Neural cell (in vitro differentiated cells): ENCODE measurements at regions not wholly inside any gene's neighbourhood (a gene's known extent, or its start where the extent isn't known, plus 50 kb on each side); places are given as distances from the start of the nearest gene placed in this dataset.

Experiments used
- H2AFZ ChIP-seq: fragments of 200-600, 300-800 bp; sonication (generic), shearing (Covaris generic); 2 replicates; pipeline ENCODE4 v1.6.0; 2014; ENCODE audit warnings: low read depth, mild to moderate bottlenecking, antibody characterized with exemption, low read length, moderate library complexity
- H3F3A ChIP-seq: fragments of 200-600 bp; shearing (Covaris generic); 2 replicates; pipeline ENCODE4 v1.6.1; 2016; ENCODE audit warnings: mild to moderate bottlenecking, moderate library complexity, mixed read lengths, antibody characterized with exemption, low read length; ENCODE audit not compliant: insufficient read depth, poor library complexity, severe bottlenecking
- H3K27ac ChIP-seq: fragments of 200-600, 300-800 bp; sonication (generic), shearing (Covaris generic); 2 replicates; pipeline ENCODE4 v1.5.1; 2014; ENCODE audit warnings: mild to moderate bottlenecking, low read length, moderate library complexity
- H3K27me3 ChIP-seq: fragments of 300-800, 200-600 bp; sonication (generic), shearing (Covaris generic); 2 replicates; pipeline ENCODE4 v1.6.0; 2014; ENCODE audit warnings: mild to moderate bottlenecking, low read depth, low read length, moderate library complexity; ENCODE audit not compliant: insufficient read depth
- H3K36me3 ChIP-seq: fragments of 300-800, 200-600 bp; sonication (generic), shearing (Covaris generic); 2 replicates; pipeline ENCODE4 v1.5.1; 2014; ENCODE audit warnings: mild to moderate bottlenecking, antibody characterized with exemption, low read length, moderate library complexity; ENCODE audit not compliant: insufficient read depth
- H3K4me2 ChIP-seq: fragments of 300-800, 200-600 bp; sonication (generic), shearing (Covaris generic); 2 replicates; pipeline ENCODE4 v1.6.0; 2014; ENCODE audit warnings: mild to moderate bottlenecking, low read length
- H3K4me3 ChIP-seq: fragments of 300-800, 200-600 bp; sonication (generic), shearing (Covaris generic); 2 replicates; pipeline ENCODE4 v1.5.1; 2014; ENCODE audit warnings: mild to moderate bottlenecking, low read length, moderate library complexity
- H3K79me2 ChIP-seq: fragments of 200-600 bp; shearing (Covaris generic); replicated peaks from 2 replicates; pipeline ENCODE4 v1.6.0; 2014; ENCODE audit warnings: mild to moderate bottlenecking, low read length, moderate library complexity; ENCODE audit not compliant: insufficient read depth
- H3K9ac ChIP-seq: fragments of 300-800, 200-600 bp; sonication (generic), shearing (Covaris generic); 2 replicates; pipeline ENCODE4 v1.6.1; 2016; ENCODE audit warnings: mild to moderate bottlenecking, low read length, mixed read lengths
- H3K9me2 ChIP-seq: fragments of 200-600 bp; shearing (Covaris generic); 2 replicates; pipeline ENCODE4 v1.6.1; 2016; ENCODE audit warnings: mild to moderate bottlenecking, low read length, mixed read lengths; ENCODE audit not compliant: insufficient read depth
- H3K9me3 ChIP-seq: fragments of 200-600, 300-800 bp; sonication (generic), shearing (Covaris generic); 2 replicates; pipeline ENCODE4 v1.6.1; 2016; ENCODE audit warnings: mild to moderate bottlenecking, mixed run types, low read length, moderate library complexity, mixed read lengths
- H4K20me1 ChIP-seq: fragments of 200-600 bp; shearing (Covaris generic); 2 replicates; pipeline ENCODE4 v1.6.1; 2016; ENCODE audit warnings: mild to moderate bottlenecking, mixed run types; ENCODE audit not compliant: insufficient read depth
- CTCF ChIP-seq: fragments of 450-650 bp; IDR thresholded peaks from 2 replicates; pipeline ENCODE4 v1.5.1; 2014; ENCODE audit warnings: antibody characterized with exemption, mild to moderate bottlenecking, moderate library complexity; ENCODE audit not compliant: poor library complexity, severe bottlenecking
- EP300 ChIP-seq: fragments of 450-650 bp; conservative IDR thresholded peaks from 2 replicates; pipeline ENCODE4 v1.6.1; 2014; ENCODE audit warnings: antibody characterized with exemption, mild to moderate bottlenecking, moderate library complexity; ENCODE audit not compliant: poor library complexity, severe bottlenecking
- EZH2 ChIP-seq: fragments of 200-600, 300-800 bp; shearing (Covaris generic), sonication (generic); IDR thresholded peaks from 2 replicates; pipeline ENCODE4 v1.6.1; 2014; ENCODE audit warnings: antibody characterized with exemption, low read length, borderline replicate concordance, mild to moderate bottlenecking; ENCODE audit not compliant: insufficient read depth, poor library complexity, severe bottlenecking
- MXI1 ChIP-seq: fragments of 450-650 bp; conservative IDR thresholded peaks from 2 replicates; pipeline ENCODE4 v1.6.1; 2014; ENCODE audit warnings: antibody characterized with exemption, mild to moderate bottlenecking; ENCODE audit not compliant: poor library complexity, severe bottlenecking
- POLR2AphosphoS5 ChIP-seq: IDR thresholded peaks from 2 replicates; pipeline ENCODE4 v1.6.1; 2012
- RAD21 ChIP-seq: fragments of 450-650 bp; conservative IDR thresholded peaks from 2 replicates; pipeline ENCODE4 v1.6.1; 2014; ENCODE audit warnings: antibody characterized with exemption, mild to moderate bottlenecking, moderate library complexity
- REST ChIP-seq: IDR thresholded peaks from 2 replicates; pipeline ENCODE4 v1.6.1; 2012; ENCODE audit warnings: borderline replicate concordance
- SMC3 ChIP-seq: fragments of 450-650 bp; conservative IDR thresholded peaks from 2 replicates; pipeline ENCODE4 v1.6.1; 2014; ENCODE audit warnings: antibody characterized with exemption, mild to moderate bottlenecking, moderate library complexity; ENCODE audit not compliant: poor library complexity
- TAF1 ChIP-seq: IDR thresholded peaks from 2 replicates; pipeline ENCODE4 v1.6.1; 2012; ENCODE audit warnings: low read depth

GRCh38 chr4:153081006-153081580, 123.2 kb upstream of the TRIM2 start:
- H3K27ac ChIP-seq: no peak overlapping the region

GRCh38 chr4:153081693-153082092, 122.5 kb upstream of the TRIM2 start:
- no peak overlapping the region for H3K4me2 ChIP-seq
- H3K79me2 ChIP-seq: no peaks in the 10 kb centered on the region
- H3K36me3 ChIP-seq: no peaks in the 10 kb centered on the region
- H3K27me3 ChIP-seq: no peaks in the 10 kb centered on the region
- no peaks in the 10 kb centered on the region for H4K20me1 ChIP-seq
- H3K9me2 ChIP-seq: no peaks in the 10 kb centered on the region
- H3K27ac ChIP-seq: no peak overlapping the region
- H3K9ac ChIP-seq: no peak overlapping the region
- H2AFZ ChIP-seq: no peak overlapping the region
- H3K9me3 ChIP-seq: no peaks in the 10 kb centered on the region
- H3F3A ChIP-seq: no peaks in the 10 kb centered on the region
- no peak overlapping the region for H3K4me3 ChIP-seq
- TF ChIP-seq EZH2: no peak
- no peak for TF ChIP-seq EP300
- TF ChIP-seq TAF1: no peak
- no peak for TF ChIP-seq POLR2AphosphoS5
- no peak for TF ChIP-seq CTCF

More at GRCh38 chr4:153081006-153081580, 123.2 kb upstream of the TRIM2 start:
- H2AFZ ChIP-seq: no peak overlapping the region
- H3K9me3 ChIP-seq: no peaks in the 10 kb centered on the region
- H3K9ac ChIP-seq: no peak overlapping the region
- H3K27me3 ChIP-seq: no peaks in the 10 kb centered on the region
- TF ChIP-seq EP300: no peak
- no peaks in the 10 kb centered on the region for H4K20me1 ChIP-seq
- no peaks in the 10 kb centered on the region for H3K79me2 ChIP-seq
- H3K4me2 ChIP-seq: no peak overlapping the region
- no peaks in the 10 kb centered on the region for H3K36me3 ChIP-seq
- no peaks in the 10 kb centered on the region for H3K9me2 ChIP-seq
- H3F3A ChIP-seq: no peaks in the 10 kb centered on the region
- no peak overlapping the region for H3K4me3 ChIP-seq

- Histone ChIP-seq H3K27ac (peak overlapping the region; percentile 76), H2AFZ (peak overlapping the region; percentile 97), H3K27me3 (no peaks in the 10 kb centered on the region), H3K9me3 (no peaks in the 10 kb centered on the region), H3K79me2 (no peaks in the 10 kb centered on the region), H3K9me2 (no peaks in the 10 kb centered on the region), H3K36me3 (no peaks in the 10 kb centered on the region), H3F3A (no peaks in the 10 kb centered on the region), H3K4me3 (no peak overlapping the region), H3K9ac (peak overlapping the region; percentile 63), H3K4me2 (no peak overlapping the region), H4K20me1 (no peaks in the 10 kb centered on the region)
- TF ChIP-seq SMC3 (no peak), RAD21 (no peak), REST (no peak), TAF1 (no peak), MXI1 (no peak), POLR2AphosphoS5 (no peak), EZH2 (no peak), CTCF (no peak), EP300 (no peak)
Observed at GRCh38 chr4:153082322-153083301, 121.6 kb upstream of the TRIM2 start.
